ENCODE measurements at regions not wholly inside any gene's neighbourhood (a gene's known extent, or its start where the extent isn't known, plus 50 kb on each side); places are given as distances from the start of the nearest gene placed in this dataset.

GRCh38 chr13:109853153-109853552 is 66.8 kb upstream of the IRS2 start:
- Mint-ChIP-seq H3K4me1 (peaks cover 20% of the 10 kb centered on the region), H3K27me3 (ENCODE audit: insufficient read depth, low read depth, poor library complexity) (peaks cover 1% of the 10 kb centered on the region), H3K9me3 (no peaks in the 10 kb centered on the region), H3K36me3 (ENCODE audit: low read depth) (no peaks in the 10 kb centered on the region), H3K4me3 (no peak overlapping the region), H3K27ac (no peak overlapping the region)
- no peak for ATAC-seq
- H3K27me3 ChIP-seq (ENCODE audit: insufficient read depth): no peaks in the 10 kb centered on the region
- H3K4me3 ChIP-seq: no peak overlapping the region
- no peaks in the 10 kb centered on the region for H3F3A ChIP-seq (replicated peaks; ENCODE audit: low read depth)
- H4K20me1 ChIP-seq (replicated peaks; ENCODE audit: insufficient read depth): no peaks in the 10 kb centered on the region
- H3K79me2 ChIP-seq (replicated peaks; ENCODE audit: insufficient read depth): no peaks in the 10 kb centered on the region
- peak overlapping the region; percentile 90 for H2AFZ ChIP-seq
- H3K9me2 ChIP-seq (ENCODE audit: insufficient read depth): peaks cover 7% of the 10 kb centered on the region; the same call in 1 of the 2 replicates
- H3K27ac ChIP-seq (ENCODE audit: low read depth): no peak overlapping the region
- H3K4me1 ChIP-seq (ENCODE audit: insufficient read depth): peaks cover 15% of the 10 kb centered on the region
- H3K4me2 ChIP-seq: 0 out of 2 replicates have a peak overlapping the region, but pooled peaks have one; percentile 39
- peak; percentile 16 for DNase-seq (ENCODE audit: low spot score)
- no peak for TF ChIP-seq ETS1 (IDR thresholded peaks at IDR 0.05)
- no peak for TF ChIP-seq STAT1 (IDR thresholded peaks at IDR 0.05; ENCODE audit: unreplicated experiment)
- TF ChIP-seq REST (IDR thresholded peaks at IDR 0.05; ENCODE audit: unreplicated experiment): no peak
- no peak for TF ChIP-seq CTCF (conservative IDR thresholded peaks at IDR 0.05; ENCODE audit: low read depth in 2 of 2)
- no peak for TF ChIP-seq JUNB (IDR thresholded peaks at IDR 0.05; ENCODE audit: unreplicated experiment)
- TF ChIP-seq POLR2AphosphoS5 (IDR thresholded peaks at IDR 0.05; ENCODE audit: low read depth): no peak
- TF ChIP-seq EZH2 (IDR thresholded peaks at IDR 0.05; ENCODE audit: low read depth, unreplicated experiment): no peak
- no peak for TF ChIP-seq ZNF331 (CRISPR knock-in tag; IDR thresholded peaks at IDR 0.05; ENCODE audit: low read depth)
- no peak for TF ChIP-seq ZNF462 (CRISPR knock-in tag; IDR thresholded peaks at IDR 0.05)
- TF ChIP-seq NANOG (IDR thresholded peaks at IDR 0.05; ENCODE audit: borderline replicate concordance): no peak
- no peak for TF ChIP-seq EZH2phosphoT487 (IDR thresholded peaks at IDR 0.05; ENCODE audit: unreplicated experiment)
- no peak for TF ChIP-seq ZNF114 (CRISPR knock-in tag; IDR thresholded peaks at IDR 0.05)
- no peak for TF ChIP-seq CREB1 (CRISPR knock-in tag; IDR thresholded peaks at IDR 0.05; ENCODE audit: low read depth)
- no peaks in the 10 kb centered on the region for H3K36me3 ChIP-seq (ENCODE audit: insufficient read depth)
